ENCODE measurements at regions not wholly inside any gene's neighbourhood (a gene's known extent, or its start where the extent isn't known, plus 50 kb on each side); places are given as distances from the start of the nearest gene placed in this dataset.

DNA sequence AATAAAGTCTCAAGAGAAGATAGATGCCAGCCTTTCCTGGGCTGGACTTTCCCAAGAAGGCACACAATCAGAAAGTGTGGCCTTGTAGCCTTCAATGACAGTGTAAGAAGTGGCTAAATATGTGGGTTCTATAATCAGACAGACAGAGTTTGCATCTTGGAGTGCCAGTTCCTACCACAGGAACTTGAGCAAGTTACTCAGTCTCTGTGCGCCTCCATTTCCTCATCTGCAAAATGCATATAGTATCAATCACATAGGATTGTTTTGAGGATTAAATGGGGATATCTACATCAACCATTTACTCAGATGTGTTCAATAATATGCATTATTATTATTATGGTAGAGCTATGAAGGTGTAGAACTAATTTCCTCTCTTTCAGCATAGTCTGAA lies 176.8 kb upstream of the PTBP2 start:
- TF ChIP-seq CTCF (IDR thresholded peaks at IDR 0.05 in 4 of 5, conservative IDR thresholded peaks at IDR 0.05 in 1 of 5) (no peak), POLR2A (IDR thresholded peaks at IDR 0.05) (no peak)
- Histone ChIP-seq H3K9me3 (no peaks in the 10 kb centered on the region), H3K4me3 (no peak overlapping the region), H3K36me3 (no peaks in the 10 kb centered on the region), H3K27ac (peak overlapping the region in 3 of 4 donors; percentile 61 to 74 (median 68)), H3K4me1 (peaks cover 22 to 31% of the 10 kb centered on the region in 2 donors), H3K27me3 (no peaks in the 10 kb centered on the region)
- ATAC-seq (no peak), DNase-seq (no peak)
- intact Hi-C loops (cut with DNase I; ENCODE audit: low total_unique reads) (no loop called here), in situ Hi-C loops (cut with MboI; ENCODE audit: low sequenced_read_pairs in 4 of 4) (no loop called here)

GRCh38 chr1:96545935-96546656 lies 175.5 kb upstream of the PTBP2 start:
- intact Hi-C loops (cut with DNase I; ENCODE audit: low total_unique reads) (no loop called here), in situ Hi-C loops (cut with MboI; ENCODE audit: low sequenced_read_pairs in 4 of 4) (no loop called here)
- H3K36me3 ChIP-seq, result no peaks in the 10 kb centered on the region
- TF ChIP-seq POLR2A (IDR thresholded peaks at IDR 0.05), result no peak
- H3K27ac ChIP-seq, result peak overlapping the region; percentile 48 to 74 (median 64)
- peaks cover 20 to 31% of the 10 kb centered on the region in 2 donors for H3K4me1 ChIP-seq
- H3K27me3 ChIP-seq, result no peaks in the 10 kb centered on the region
- peak in 1 of 2 donors; percentile 18 for DNase-seq
- H3K9me3 ChIP-seq, result no peaks in the 10 kb centered on the region
- peak; percentile 86 to 93 for ATAC-seq
- no peak overlapping the region for H3K4me3 ChIP-seq

DNA sequence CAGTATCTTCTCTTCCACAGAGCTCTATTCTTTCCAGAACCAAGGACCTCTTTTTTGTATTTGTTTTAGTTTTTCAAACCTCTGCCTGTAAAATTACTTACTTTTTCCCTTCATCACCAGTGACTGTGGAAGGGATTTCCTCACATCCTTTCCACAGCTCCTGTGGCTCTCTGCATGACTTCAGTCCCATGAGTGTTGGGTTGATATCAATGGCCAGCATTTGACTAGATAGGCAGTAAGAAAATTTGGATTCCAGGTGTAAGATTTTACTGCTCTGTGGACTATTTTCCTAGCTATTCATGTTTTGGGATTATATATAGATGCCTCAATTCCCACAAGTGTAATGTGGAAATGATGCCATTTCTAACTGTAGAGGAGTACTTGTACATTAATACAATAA lies 171.5 kb upstream of the PTBP2 start:
- H3K4me3 ChIP-seq, result no peak overlapping the region
- DNase-seq (no peak), ATAC-seq (no peak)
- no peaks in the 10 kb centered on the region for H3K36me3 ChIP-seq
- intact Hi-C loops (cut with DNase I; ENCODE audit: low total_unique reads), result no loop called here
- in situ Hi-C loops (cut with MboI; ENCODE audit: low sequenced_read_pairs in 4 of 4), result no loop called here
- no peaks in the 10 kb centered on the region for H3K9me3 ChIP-seq
- TF ChIP-seq CTCF (IDR thresholded peaks at IDR 0.05 in 4 of 5, conservative IDR thresholded peaks at IDR 0.05 in 1 of 5) (no peak), POLR2A (IDR thresholded peaks at IDR 0.05) (no peak)
- H3K27me3 ChIP-seq, result no peaks in the 10 kb centered on the region
- no peak overlapping the region for H3K27ac ChIP-seq
- H3K4me1 ChIP-seq, result peaks cover 14 to 21% of the 10 kb centered on the region in 2 donors

- H3K4me1 ChIP-seq, result no peaks in the 10 kb centered on the region
- H3K36me3 ChIP-seq, result no peaks in the 10 kb centered on the region
- H3K4me3 ChIP-seq, result no peak overlapping the region
- intact Hi-C loops (cut with DNase I; ENCODE audit: low total_unique reads), result no loop called here
- TF ChIP-seq CTCF (IDR thresholded peaks at IDR 0.05 in 4 of 5, conservative IDR thresholded peaks at IDR 0.05 in 1 of 5) (no peak), POLR2A (IDR thresholded peaks at IDR 0.05) (no peak)
- ATAC-seq (no peak), DNase-seq (no peak)
- H3K9me3 ChIP-seq, result no peaks in the 10 kb centered on the region
- in situ Hi-C loops (cut with MboI; ENCODE audit: low sequenced_read_pairs in 4 of 4), result no loop called here
- no peak overlapping the region for H3K27ac ChIP-seq
- no peaks in the 10 kb centered on the region for H3K27me3 ChIP-seq
These were observed 169.1 kb upstream of the PTBP2 start for GRCh38 chr1:96552451-96552850.

GRCh38 chr1:96553811-96554210 lies 167.8 kb upstream of the PTBP2 start:
- Histone ChIP-seq H3K36me3 (no peaks in the 10 kb centered on the region), H3K4me1 (no peaks in the 10 kb centered on the region), H3K27ac (no peak overlapping the region), H3K27me3 (no peaks in the 10 kb centered on the region), H3K9me3 (no peaks in the 10 kb centered on the region), H3K4me3 (no peak overlapping the region)
- intact Hi-C loops (cut with DNase I; ENCODE audit: low total_unique reads) (no loop called here), in situ Hi-C loops (cut with MboI; ENCODE audit: low sequenced_read_pairs in 4 of 4) (no loop called here)
- DNase-seq (no peak), ATAC-seq (no peak)
- TF ChIP-seq CTCF (IDR thresholded peaks at IDR 0.05 in 4 of 5, conservative IDR thresholded peaks at IDR 0.05 in 1 of 5) (no peak), POLR2A (IDR thresholded peaks at IDR 0.05) (no peak)

Data from gastrocnemius medialis (tissue), 4 donors.